Natural killer cell treated with Interleukin-12 subunit alpha and Interleukin-12 subunit beta and Interleukin-15 and Interleukin-18, amount 100 ng/mL, for 72 hours (primary cell): ENCODE measurements at regions not wholly inside any gene's neighbourhood (a gene's known extent, or its start where the extent isn't known, plus 50 kb on each side); places are given as distances from the start of the nearest gene placed in this dataset.

ENCODE experiments used
- ATAC-seq, 2 donors: fragments of 150-1000 bp; cut with Tn5 transposase in 1 of 2; sonication (Bioruptor Pico), chemical (Tn5 transposase) in 1 of 2; 2 replicates each; pipeline ENCODE4 v1.10.0; 2021
- DNase-seq: peaks from one replicate; pipeline ENCODE4 v3.0.0; 2022; ENCODE audit warnings: low spot score
- H3K27ac Mint-ChIP-seq, 2 donors: 1 replicate in 1 of 2; 2 replicates in 1 of 2; pipeline ENCODE4 v1.8.0; 2022; ENCODE audit warnings: mixed read lengths in 2 of 2, mild to moderate bottlenecking in 1 of 2, moderate library complexity in 1 of 2
- H3K27me3 Mint-ChIP-seq, 2 donors: 1 replicate in 1 of 2; 2 replicates in 1 of 2; pipeline ENCODE4 v1.8.0; 2022; ENCODE audit warnings: mixed read lengths in 2 of 2
- H3K36me3 Mint-ChIP-seq: one replicate; pipeline ENCODE4 v1.8.0; 2022; ENCODE audit warnings: mixed read lengths
- H3K4me1 Mint-ChIP-seq, 2 donors: 1 replicate in 1 of 2; 2 replicates in 1 of 2; pipeline ENCODE4 v1.8.0; 2022; ENCODE audit warnings: low read depth in 2 of 2, mixed read lengths in 2 of 2, mild to moderate bottlenecking in 1 of 2
- H3K4me3 Mint-ChIP-seq: one replicate; pipeline ENCODE4 v1.8.0; 2022; ENCODE audit warnings: mixed read lengths
- H3K9me3 Mint-ChIP-seq: 2 replicates; pipeline ENCODE4 v1.8.0; 2022; ENCODE audit warnings: mixed read lengths

GRCh38 chr6:9515633-9516606, 899.0 kb downstream of the TFAP2A start:
- Mint-ChIP-seq H3K4me1 (no peaks in the 10 kb centered on the region), H3K4me3 (no peak overlapping the region), H3K27ac (no peak overlapping the region), H3K9me3 (peaks cover 13% of the 10 kb centered on the region), H3K27me3 (no peaks in the 10 kb centered on the region), H3K36me3 (no peaks in the 10 kb centered on the region)
- ATAC-seq (no peak), DNase-seq (no peak)

DNA sequence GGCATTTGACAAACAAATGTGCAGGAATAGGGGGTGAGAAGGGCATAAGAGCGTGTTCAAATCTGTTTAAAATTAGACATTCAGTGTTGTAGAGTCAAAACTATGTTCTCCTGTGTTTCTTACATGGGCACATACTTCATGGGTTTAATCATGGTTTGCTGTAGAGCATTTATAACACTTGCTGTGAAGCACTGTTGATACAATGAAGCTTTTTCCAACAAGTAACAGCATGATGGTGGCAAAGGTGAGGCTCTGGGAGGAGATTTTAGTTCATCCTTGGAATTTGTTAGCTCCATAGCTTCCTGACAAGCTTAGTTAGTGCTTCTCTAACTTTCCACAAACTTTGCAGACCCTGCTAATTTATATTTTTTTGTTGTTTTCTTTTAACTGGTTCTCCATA, 900.7 kb downstream of the TFAP2A start:
- Mint-ChIP-seq H3K9me3 (peaks cover 7% of the 10 kb centered on the region), H3K36me3 (no peaks in the 10 kb centered on the region), H3K27ac (no peak overlapping the region)

GRCh38 chr6:9511157-9511556, 903.7 kb downstream of the TFAP2A start:
- H3K4me1 Mint-ChIP-seq: no peaks in the 10 kb centered on the region
- no peak overlapping the region for H3K27ac Mint-ChIP-seq

More for the DNA sequence above, 900.7 kb downstream of the TFAP2A start:
- no peaks in the 10 kb centered on the region for H3K27me3 Mint-ChIP-seq
- ATAC-seq (no peak), DNase-seq (no peak)
- no peaks in the 10 kb centered on the region for H3K4me1 Mint-ChIP-seq
- no peak overlapping the region for H3K4me3 Mint-ChIP-seq

GRCh38 chr6:9507136-9507895, 907.6 kb downstream of the TFAP2A start:
- DNase-seq: no peak
- no peak overlapping the region for H3K27ac Mint-ChIP-seq
- H3K27me3 Mint-ChIP-seq: no peaks in the 10 kb centered on the region
- H3K4me3 Mint-ChIP-seq: no peak overlapping the region
- peaks cover 7% of the 10 kb centered on the region for H3K9me3 Mint-ChIP-seq
- ATAC-seq: no peak
- H3K36me3 Mint-ChIP-seq: no peaks in the 10 kb centered on the region
- no peaks in the 10 kb centered on the region for H3K4me1 Mint-ChIP-seq

More at GRCh38 chr6:9511157-9511556, 903.7 kb downstream of the TFAP2A start:
- peaks cover 7% of the 10 kb centered on the region for H3K9me3 Mint-ChIP-seq
- no peaks in the 10 kb centered on the region for H3K36me3 Mint-ChIP-seq
- no peak for ATAC-seq
- H3K4me3 Mint-ChIP-seq: no peak overlapping the region
- H3K27me3 Mint-ChIP-seq: no peaks in the 10 kb centered on the region
- DNase-seq: no peak

DNA sequence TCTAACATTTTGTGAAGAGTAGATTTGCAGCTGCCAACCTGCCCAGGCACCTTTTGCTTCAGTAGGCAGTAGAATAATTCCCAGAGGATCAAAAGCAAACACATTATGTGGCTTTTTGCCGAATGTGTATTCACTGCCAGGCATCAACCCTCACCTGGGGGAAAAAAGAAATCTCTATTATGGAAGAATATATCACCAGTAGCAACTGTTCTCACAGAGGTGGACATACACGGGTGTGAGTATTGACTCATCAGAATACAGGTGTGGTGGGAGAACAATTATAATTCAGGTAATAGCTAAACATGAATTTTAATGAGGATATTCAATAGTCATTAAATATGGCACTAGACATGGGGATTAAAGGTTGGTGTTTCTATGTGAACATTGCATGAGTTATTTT, 910.7 kb downstream of the TFAP2A start:
- no peak overlapping the region for H3K27ac Mint-ChIP-seq
- ATAC-seq (no peak), DNase-seq (no peak)
- no peak overlapping the region for H3K4me3 Mint-ChIP-seq
- H3K27me3 Mint-ChIP-seq: no peaks in the 10 kb centered on the region
- H3K4me1 Mint-ChIP-seq: no peaks in the 10 kb centered on the region
- H3K9me3 Mint-ChIP-seq: peaks cover 7% of the 10 kb centered on the region
- no peaks in the 10 kb centered on the region for H3K36me3 Mint-ChIP-seq

- ATAC-seq (no peak), DNase-seq (no peak)
- no peaks in the 10 kb centered on the region for H3K36me3 Mint-ChIP-seq
- H3K27ac Mint-ChIP-seq: no peak overlapping the region
- H3K27me3 Mint-ChIP-seq: no peaks in the 10 kb centered on the region
- H3K4me1 Mint-ChIP-seq: no peaks in the 10 kb centered on the region
- no peak overlapping the region for H3K4me3 Mint-ChIP-seq
- peaks cover 7% of the 10 kb centered on the region for H3K9me3 Mint-ChIP-seq
Observed at GRCh38 chr6:9503111-9503761, 911.6 kb downstream of the TFAP2A start.

- H3K27ac Mint-ChIP-seq: no peak overlapping the region
- DNase-seq: no peak
- H3K36me3 Mint-ChIP-seq: peaks cover 4% of the 10 kb centered on the region
- ATAC-seq: no peak
- H3K4me3 Mint-ChIP-seq: no peak overlapping the region
- no peaks in the 10 kb centered on the region for H3K4me1 Mint-ChIP-seq
- peaks cover 13% of the 10 kb centered on the region for H3K9me3 Mint-ChIP-seq
- H3K27me3 Mint-ChIP-seq: no peaks in the 10 kb centered on the region
Observed at GRCh38 chr6:9499709-9500108, 915.2 kb downstream of the TFAP2A start.

GRCh38 chr6:9496837-9497236, 918.0 kb downstream of the TFAP2A start:
- Mint-ChIP-seq H3K9me3 (peaks cover 18% of the 10 kb centered on the region), H3K36me3 (peaks cover 5% of the 10 kb centered on the region), H3K4me1 (no peaks in the 10 kb centered on the region), H3K27me3 (no peaks in the 10 kb centered on the region), H3K27ac (no peak overlapping the region), H3K4me3 (no peak overlapping the region)
- ATAC-seq (no peak), DNase-seq (no peak)

- ATAC-seq (no peak), DNase-seq (no peak)
- H3K27ac Mint-ChIP-seq: no peak overlapping the region
- H3K27me3 Mint-ChIP-seq: no peaks in the 10 kb centered on the region
- H3K9me3 Mint-ChIP-seq: peaks cover 19% of the 10 kb centered on the region
- H3K4me3 Mint-ChIP-seq: no peak overlapping the region
- H3K36me3 Mint-ChIP-seq: peaks cover 5% of the 10 kb centered on the region
- H3K4me1 Mint-ChIP-seq: no peaks in the 10 kb centered on the region
Observed at GRCh38 chr6:9494864-9495263, 920.0 kb downstream of the TFAP2A start.

DNA sequence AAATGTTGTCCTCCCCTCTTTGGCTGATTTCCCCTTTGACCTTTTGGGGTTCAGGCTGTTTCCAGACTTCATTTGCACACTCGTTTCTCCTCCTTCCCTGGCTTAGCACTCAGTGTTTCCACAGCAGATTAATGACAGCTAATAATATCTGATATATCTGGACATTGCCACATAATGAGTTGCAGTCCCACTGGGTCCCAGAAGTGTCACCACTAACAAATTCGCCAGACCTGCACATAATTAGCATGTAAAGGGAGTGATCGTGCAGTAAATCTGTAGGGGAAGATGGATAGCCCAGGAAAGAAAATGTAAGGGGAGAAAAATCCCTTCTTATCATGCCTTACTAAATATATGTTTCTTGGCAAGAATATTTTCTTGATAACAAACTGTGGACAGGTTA, 922.1 kb downstream of the TFAP2A start:
- DNase-seq: no peak
- Mint-ChIP-seq H3K9me3 (peaks cover 22% of the 10 kb centered on the region), H3K27ac (no peak overlapping the region), H3K4me1 (no peaks in the 10 kb centered on the region), H3K27me3 (no peaks in the 10 kb centered on the region), H3K36me3 (peaks cover 5% of the 10 kb centered on the region), H3K4me3 (no peak overlapping the region)
- no peak for ATAC-seq

DNA sequence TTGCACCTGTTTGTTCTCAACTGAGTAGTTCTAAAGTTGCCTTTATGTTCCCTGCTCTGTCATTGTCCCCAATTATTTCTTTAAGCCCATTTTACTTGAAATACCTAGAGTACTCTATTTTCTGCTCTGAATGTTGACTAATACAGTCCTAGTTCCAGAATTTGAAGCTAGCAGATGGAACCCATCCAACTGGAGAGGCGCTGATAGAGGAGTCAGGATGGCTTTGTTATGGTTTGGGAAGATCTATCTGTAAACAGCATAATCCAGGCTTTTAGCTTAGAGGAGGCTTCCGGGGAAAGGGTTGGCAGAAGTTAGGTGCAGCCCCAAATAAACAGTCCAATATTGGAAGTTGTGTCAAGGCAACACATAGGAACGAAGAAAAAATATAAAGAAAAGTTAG, 927.7 kb downstream of the TFAP2A start:
- no peak for DNase-seq
- no peaks in the 10 kb centered on the region for H3K36me3 Mint-ChIP-seq
- no peak for ATAC-seq
- H3K4me3 Mint-ChIP-seq: no peak overlapping the region
- no peak overlapping the region for H3K27ac Mint-ChIP-seq
- peaks cover 15% of the 10 kb centered on the region for H3K9me3 Mint-ChIP-seq
- H3K27me3 Mint-ChIP-seq: no peaks in the 10 kb centered on the region
- no peaks in the 10 kb centered on the region for H3K4me1 Mint-ChIP-seq

DNA sequence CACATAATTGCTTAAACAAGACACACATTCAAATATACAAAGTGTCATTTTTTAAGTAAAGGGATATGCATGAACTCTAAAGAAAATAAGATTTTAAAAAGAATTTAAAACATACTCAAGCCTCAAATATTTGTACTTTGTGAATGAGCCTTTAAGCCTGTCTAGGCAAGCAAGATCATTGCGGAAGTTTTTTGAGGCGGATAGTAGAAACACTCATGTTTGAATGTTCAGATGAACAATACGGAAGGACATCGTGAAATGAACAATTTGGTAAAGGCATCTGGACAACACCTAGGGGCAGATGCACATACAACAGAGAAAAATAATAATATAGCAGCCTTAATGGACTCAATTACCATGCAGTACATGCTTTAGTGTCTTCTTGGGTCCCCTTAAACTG, 928.9 kb downstream of the TFAP2A start:
- Mint-ChIP-seq H3K36me3 (no peaks in the 10 kb centered on the region), H3K9me3 (peaks cover 17% of the 10 kb centered on the region), H3K27ac (no peak overlapping the region), H3K27me3 (no peaks in the 10 kb centered on the region), H3K4me1 (no peaks in the 10 kb centered on the region), H3K4me3 (no peak overlapping the region)
- DNase-seq: no peak
- ATAC-seq: no peak

DNA sequence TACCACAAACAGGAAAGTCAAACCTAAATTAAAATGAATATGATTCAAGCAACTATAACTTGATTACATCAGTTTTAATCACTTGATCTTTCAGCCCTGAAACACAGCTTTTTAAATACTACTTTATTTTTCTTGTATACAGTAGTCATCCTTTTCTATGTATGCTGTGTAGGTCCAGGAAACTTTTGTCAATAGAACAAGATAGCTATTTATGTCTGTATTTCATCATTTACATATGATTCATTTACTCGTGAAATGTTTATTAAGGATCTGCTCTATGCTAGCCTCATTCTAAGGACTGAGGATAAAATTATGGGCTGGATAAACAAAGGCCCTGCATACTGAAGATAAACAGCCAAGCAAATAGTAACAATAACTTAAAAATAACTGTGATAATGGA, 930.2 kb downstream of the TFAP2A start:
- H3K4me1 Mint-ChIP-seq: no peaks in the 10 kb centered on the region
- no peaks in the 10 kb centered on the region for H3K27me3 Mint-ChIP-seq
- ATAC-seq: no peak
- DNase-seq: no peak
- H3K36me3 Mint-ChIP-seq: no peaks in the 10 kb centered on the region
- no peak overlapping the region for H3K27ac Mint-ChIP-seq
- H3K4me3 Mint-ChIP-seq: no peak overlapping the region
- peaks cover 14% of the 10 kb centered on the region for H3K9me3 Mint-ChIP-seq

DNA sequence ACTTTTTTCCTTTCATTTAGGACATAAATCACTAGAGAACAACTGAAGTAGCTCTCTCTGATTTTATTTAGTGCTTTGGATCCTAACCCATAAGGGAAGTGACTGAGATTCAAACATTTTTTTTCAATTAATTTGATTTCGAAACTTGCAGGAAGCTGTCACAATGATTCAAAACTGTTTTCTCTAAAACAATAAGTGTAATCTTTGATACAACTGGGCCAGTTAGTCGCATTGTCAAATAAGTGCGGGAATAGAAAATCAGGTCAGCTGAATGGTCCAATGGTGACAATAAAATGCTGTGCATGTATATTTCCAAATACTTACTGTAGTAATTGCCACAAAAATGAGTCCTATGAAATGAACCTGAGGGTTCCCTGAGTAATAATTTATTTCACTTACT, 930.8 kb downstream of the TFAP2A start:
- Mint-ChIP-seq H3K4me3 (no peak overlapping the region), H3K9me3 (peaks cover 13% of the 10 kb centered on the region), H3K27me3 (no peaks in the 10 kb centered on the region), H3K4me1 (no peaks in the 10 kb centered on the region), H3K27ac (no peak overlapping the region), H3K36me3 (no peaks in the 10 kb centered on the region)
- ATAC-seq (no peak), DNase-seq (no peak)
